ENCODE measurements at regions not wholly inside any gene's neighbourhood (a gene's known extent, or its start where the extent isn't known, plus 50 kb on each side); places are given as distances from the start of the nearest gene placed in this dataset.
"Not testable (repeated sequence)": the region's sequence is repeated elsewhere in the genome, so short reads cannot be mapped to it uniquely, and the experiment has no call there.

DNA sequence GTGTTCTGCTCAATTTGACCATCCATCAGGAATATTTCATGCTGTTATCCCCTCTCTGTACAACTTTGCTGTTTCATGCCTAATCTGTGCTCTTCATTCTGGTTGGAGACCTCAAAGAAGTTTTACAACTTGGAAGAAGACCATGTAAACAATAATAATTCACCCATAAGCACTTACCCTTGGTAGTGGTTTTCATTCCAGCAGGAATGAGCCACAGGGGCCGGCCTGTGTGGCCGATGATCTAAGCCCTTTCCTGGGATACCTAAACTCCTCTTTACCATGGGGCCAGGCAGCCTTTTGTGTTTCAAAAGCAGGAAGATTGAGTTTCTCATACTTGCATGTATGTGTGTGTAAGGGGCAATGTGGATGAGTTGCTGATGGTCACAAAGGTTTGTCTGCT is 165.0 kb downstream of the FGF1 start:
- no peak for TF ChIP-seq POLR2A (IDR thresholded peaks at IDR 0.05)
- 82 to 98% (median 87%) methylated on average over 2 of the region's 2 CpGs for WGBS, 4 donors
- no peak overlapping the region for H3K27ac ChIP-seq
- no peak for ATAC-seq
- H3K9me3 ChIP-seq: peaks cover 0 to 17% (median 0%) of the 10 kb centered on the region in 12 donors
- no peak overlapping the region for H3K4me3 ChIP-seq
- intact Hi-C loops (cut with DNase I): no loop called here
- no peaks in the 10 kb centered on the region for H3K27me3 ChIP-seq
- DNase-seq: no peak
- no peaks in the 10 kb centered on the region for H3K4me1 ChIP-seq
- H3K36me3 ChIP-seq: no peaks in the 10 kb centered on the region

DNA sequence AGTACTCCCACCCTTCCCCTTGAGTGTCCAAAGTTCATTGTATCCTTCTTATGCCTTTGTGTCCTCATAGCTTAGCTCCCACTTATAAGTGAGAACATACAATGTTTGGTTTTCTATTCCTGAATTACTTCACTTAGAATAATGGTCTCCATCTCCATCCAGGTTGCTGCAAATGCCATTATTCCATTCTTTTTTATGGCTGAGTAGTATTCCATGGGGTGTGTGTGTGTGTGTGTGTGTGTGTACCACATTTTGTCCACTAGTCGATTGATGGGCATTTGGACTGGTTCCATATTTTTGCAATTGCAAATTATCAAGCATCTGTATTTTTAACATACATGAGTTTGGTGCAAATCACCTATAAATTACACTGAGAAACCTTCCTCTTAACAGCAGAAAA is 166.0 kb downstream of the FGF1 start:
- not testable (repeated sequence) for DNase-seq

DNA sequence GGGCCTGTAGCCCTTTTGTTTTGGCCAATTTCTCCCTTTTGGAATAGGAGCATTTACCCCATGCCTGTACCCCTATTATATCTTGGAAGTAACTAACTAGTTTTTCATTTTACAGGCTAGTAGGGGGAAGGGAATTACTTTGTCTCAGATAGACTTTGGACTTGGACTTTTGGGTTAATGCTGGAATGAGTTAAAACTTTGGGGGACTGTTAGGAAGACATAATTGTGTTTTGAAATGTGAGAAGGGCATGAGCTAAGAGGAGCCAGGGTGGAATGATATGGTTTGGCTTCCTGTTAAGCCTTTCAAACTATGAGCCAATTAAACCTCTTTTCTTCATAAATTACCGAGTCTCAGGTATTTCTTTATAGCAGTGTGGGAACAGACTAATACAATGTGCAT is 168.1 kb downstream of the FGF1 start:
- H3K4me1 ChIP-seq: peaks cover 0 to 8% (median 0%) of the 10 kb centered on the region in 12 donors
- H3K27ac ChIP-seq: no peak overlapping the region
- no peak for DNase-seq
- WGBS, 4 donors: 80 to 93% (median 84%) methylated on average over 1 of the region's 1 CpG
- no peak for ATAC-seq
- no peaks in the 10 kb centered on the region for H3K27me3 ChIP-seq
- no peak for TF ChIP-seq POLR2A (IDR thresholded peaks at IDR 0.05)
- TF ChIP-seq, protein P1, sequence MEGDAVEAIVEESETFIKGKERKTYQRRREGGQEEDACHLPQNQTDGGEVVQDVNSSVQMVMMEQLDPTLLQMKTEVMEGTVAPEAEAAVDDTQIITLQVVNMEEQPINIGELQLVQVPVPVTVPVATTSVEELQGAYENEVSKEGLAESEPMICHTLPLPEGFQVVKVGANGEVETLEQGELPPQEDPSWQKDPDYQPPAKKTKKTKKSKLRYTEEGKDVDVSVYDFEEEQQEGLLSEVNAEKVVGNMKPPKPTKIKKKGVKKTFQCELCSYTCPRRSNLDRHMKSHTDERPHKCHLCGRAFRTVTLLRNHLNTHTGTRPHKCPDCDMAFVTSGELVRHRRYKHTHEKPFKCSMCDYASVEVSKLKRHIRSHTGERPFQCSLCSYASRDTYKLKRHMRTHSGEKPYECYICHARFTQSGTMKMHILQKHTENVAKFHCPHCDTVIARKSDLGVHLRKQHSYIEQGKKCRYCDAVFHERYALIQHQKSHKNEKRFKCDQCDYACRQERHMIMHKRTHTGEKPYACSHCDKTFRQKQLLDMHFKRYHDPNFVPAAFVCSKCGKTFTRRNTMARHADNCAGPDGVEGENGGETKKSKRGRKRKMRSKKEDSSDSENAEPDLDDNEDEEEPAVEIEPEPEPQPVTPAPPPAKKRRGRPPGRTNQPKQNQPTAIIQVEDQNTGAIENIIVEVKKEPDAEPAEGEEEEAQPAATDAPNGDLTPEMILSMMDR (IDR thresholded peaks at IDR 0.05): no peak
- intact Hi-C loops (cut with DNase I): no loop called here
- H3K36me3 ChIP-seq: no peaks in the 10 kb centered on the region
- H3K9me3 ChIP-seq: peaks cover 0 to 19% (median 1%) of the 10 kb centered on the region in 12 donors
- H3K4me3 ChIP-seq: no peak overlapping the region

More for the DNA sequence above, 166.0 kb downstream of the FGF1 start:
- ATAC-seq; H3K27ac ChIP-seq; H3K4me1 ChIP-seq; intact Hi-C loops (cut with DNase I); H3K36me3 ChIP-seq; H3K27me3 ChIP-seq; H3K4me3 ChIP-seq: not testable (repeated sequence)
- 93 to 100% (median 96%) methylated on average over 1 of the region's 1 CpG for WGBS, 4 donors
- peaks cover 0 to 19% (median 1%) of the 10 kb centered on the region in 12 donors for H3K9me3 ChIP-seq

DNA sequence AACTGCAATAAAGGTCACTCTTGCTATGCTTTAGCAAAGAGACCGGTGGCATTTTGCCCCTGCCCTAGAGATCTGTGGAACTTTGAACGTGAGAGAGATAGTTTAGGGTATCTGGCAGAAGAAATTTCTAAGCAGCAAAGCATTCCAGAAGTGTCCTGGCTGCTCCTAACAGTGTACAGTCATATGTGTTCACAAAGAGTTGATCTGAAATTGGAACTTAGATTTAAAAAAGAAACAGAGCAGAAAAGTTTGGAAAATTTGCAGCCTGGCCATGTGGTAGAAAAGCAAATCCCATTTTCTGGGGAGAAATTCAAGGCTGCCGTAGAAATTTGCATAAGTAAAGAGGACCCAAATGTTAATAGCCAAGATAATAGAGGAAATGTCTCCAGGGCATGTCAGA is 169.2 kb downstream of the FGF1 start:
- DNase-seq (no peak), ATAC-seq (no peak)
- WGBS, 4 donors: 95 to 97% (median 96%) methylated on average over 3 of the region's 3 CpGs
- H3K4me3 ChIP-seq: no peak overlapping the region
- no peaks in the 10 kb centered on the region for H3K36me3 ChIP-seq
- peaks cover 0 to 20% (median under 1%) of the 10 kb centered on the region in 12 donors for H3K4me1 ChIP-seq
- intact Hi-C loops (cut with DNase I): no loop called here
- H3K27ac ChIP-seq: no peak overlapping the region
- no peaks in the 10 kb centered on the region for H3K27me3 ChIP-seq
- TF ChIP-seq, protein P1 (IDR thresholded peaks at IDR 0.05): no peak
- TF ChIP-seq POLR2A (IDR thresholded peaks at IDR 0.05): no peak
- H3K9me3 ChIP-seq: peaks cover 0 to 19% (median 1%) of the 10 kb centered on the region in 12 donors

DNA sequence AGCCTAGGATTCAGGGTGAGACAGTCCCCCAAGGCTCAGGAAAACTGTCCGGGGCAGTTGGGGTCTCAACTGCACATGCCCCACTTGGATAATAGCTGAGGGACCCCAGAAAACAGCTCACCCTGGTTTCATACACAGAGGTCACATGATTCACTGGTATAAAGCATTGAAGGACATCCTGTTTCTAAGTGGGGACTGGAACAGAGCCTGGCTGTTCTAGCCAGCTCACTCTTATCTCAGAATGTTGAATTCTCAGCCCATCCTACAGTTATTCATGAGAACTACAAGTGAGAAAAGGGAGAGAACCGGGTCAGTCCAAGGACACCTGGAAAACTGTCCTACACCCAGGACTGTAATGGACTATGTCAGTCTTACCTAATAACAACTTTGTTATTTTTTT is 170.9 kb downstream of the FGF1 start:
- WGBS, 4 donors: 41 to 79% (median 73%) methylated on average over 1 to 2 of the region's 2 CpGs
- intact Hi-C loops (cut with DNase I): loop anchor here in 1 of 10 donors (2.0 kb wide), 1 partner anchor 62 kb away; no protein-coding TSS in a partner anchor
- H3K36me3 ChIP-seq: no peaks in the 10 kb centered on the region
- H3K27ac ChIP-seq: no peak overlapping the region
- no peak for DNase-seq
- no peaks in the 10 kb centered on the region for H3K27me3 ChIP-seq
- H3K9me3 ChIP-seq: peaks cover 0 to 19% (median 1%) of the 10 kb centered on the region in 12 donors
- ATAC-seq: peak in 2 of 4 donors; percentile 55 to 74
- no peak for TF ChIP-seq POLR2A (IDR thresholded peaks at IDR 0.05)
- TF ChIP-seq, protein P1 (IDR thresholded peaks at IDR 0.05): no peak
- peaks cover 0 to 22% (median 2%) of the 10 kb centered on the region in 12 donors for H3K4me1 ChIP-seq
- H3K4me3 ChIP-seq: no peak overlapping the region

Measured in heart left ventricle (tissue), 16 donors.